ENCODE measurements at regions not wholly inside any gene's neighbourhood (a gene's known extent, or its start where the extent isn't known, plus 50 kb on each side); places are given as distances from the start of the nearest gene placed in this dataset.

GRCh38 chr12:104895415-104895814, 62.7 kb downstream of the SLC41A2 start:
- TF ChIP-seq CTCF (IDR thresholded peaks at IDR 0.05; ENCODE audit: low read depth, low read length) = no peak

DNA sequence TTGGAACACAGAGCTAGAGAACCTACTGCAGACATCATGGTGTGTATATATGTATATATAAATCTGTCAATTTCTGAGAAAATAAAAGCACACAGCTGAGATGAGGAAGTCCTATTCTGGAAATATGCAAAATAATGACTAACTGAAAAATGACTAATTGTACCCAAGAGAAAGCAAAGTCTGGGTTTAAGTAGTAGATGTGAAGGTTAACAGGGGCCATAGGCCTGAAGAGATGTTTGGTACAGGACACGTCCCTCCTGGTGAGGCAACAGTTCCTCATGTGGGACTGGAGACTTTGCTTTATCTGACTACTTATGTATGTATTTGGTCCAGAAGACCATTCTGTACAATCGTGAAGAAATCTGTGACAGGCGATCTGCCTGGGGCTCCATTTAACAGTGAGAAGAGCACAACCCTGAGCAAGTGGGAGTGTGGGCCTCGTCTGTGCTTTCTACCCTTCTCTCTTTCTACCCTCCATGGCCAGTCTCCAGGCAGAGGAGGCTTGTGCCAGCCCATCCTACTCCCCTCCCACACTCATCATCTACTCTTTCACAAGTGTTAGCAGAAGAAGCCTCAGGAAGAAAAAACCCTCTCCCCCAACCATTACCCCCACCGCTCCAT, 67.5 kb downstream of the SLC41A2 start:
- Histone ChIP-seq H3K27ac (no peak overlapping the region), H3K4me3 (no peak overlapping the region), H3K36me3 (no peaks in the 10 kb centered on the region), H3K27me3 (no peaks in the 10 kb centered on the region), H3K9me3 (ENCODE audit: low read depth) (peaks cover 3% of the 10 kb centered on the region), H3K4me1 (ENCODE audit: low read depth) (no peaks in the 10 kb centered on the region)
- no peak for DNase-seq (ENCODE audit: low read depth in 1 of 2, low spot score in 1 of 2)
- TF ChIP-seq CTCF (IDR thresholded peaks at IDR 0.05; ENCODE audit: low read depth, low read length) = no peak

More at GRCh38 chr12:104895415-104895814, 62.7 kb downstream of the SLC41A2 start:
- Histone ChIP-seq H3K4me3 (no peak overlapping the region), H3K27ac (no peak overlapping the region), H3K27me3 (no peaks in the 10 kb centered on the region), H3K4me1 (ENCODE audit: low read depth) (no peaks in the 10 kb centered on the region), H3K36me3 (no peaks in the 10 kb centered on the region), H3K9me3 (ENCODE audit: low read depth) (peaks cover 3% of the 10 kb centered on the region)
- DNase-seq (ENCODE audit: low read depth in 1 of 2, low spot score in 1 of 2) = no peak

GRCh38 chr12:104889735-104890134, 68.4 kb downstream of the SLC41A2 start:
- H3K4me3 ChIP-seq = no peak overlapping the region
- no peak for DNase-seq (ENCODE audit: low read depth in 1 of 2, low spot score in 1 of 2)
- no peaks in the 10 kb centered on the region for H3K9me3 ChIP-seq (ENCODE audit: low read depth)
- no peaks in the 10 kb centered on the region for H3K4me1 ChIP-seq (ENCODE audit: low read depth)
- no peak for TF ChIP-seq CTCF (IDR thresholded peaks at IDR 0.05; ENCODE audit: low read depth, low read length)
- H3K27ac ChIP-seq = no peak overlapping the region
- H3K36me3 ChIP-seq = no peaks in the 10 kb centered on the region
- no peaks in the 10 kb centered on the region for H3K27me3 ChIP-seq

DNA sequence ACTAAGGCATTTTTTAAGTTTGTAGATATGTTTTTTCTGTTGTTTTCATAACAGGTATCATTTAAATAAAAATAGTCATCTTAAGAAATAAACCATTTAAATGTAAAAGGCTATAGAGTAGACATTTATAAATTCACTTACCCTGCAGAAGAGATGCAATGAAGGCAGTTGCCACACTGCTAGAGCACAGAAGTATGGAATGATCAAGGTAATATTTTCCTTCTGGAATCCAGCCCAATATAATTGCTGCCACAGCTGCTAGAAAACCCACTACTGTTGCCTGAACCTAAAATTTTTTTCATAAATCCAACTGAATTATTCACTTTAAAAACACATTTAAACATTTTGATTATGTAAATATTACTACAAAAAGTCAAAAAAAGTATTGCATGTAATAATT, 69.2 kb downstream of the SLC41A2 start:
- Histone ChIP-seq H3K36me3 (no peaks in the 10 kb centered on the region), H3K4me3 (no peak overlapping the region), H3K9me3 (ENCODE audit: low read depth) (no peaks in the 10 kb centered on the region), H3K27me3 (no peaks in the 10 kb centered on the region), H3K27ac (no peak overlapping the region), H3K4me1 (ENCODE audit: low read depth) (no peaks in the 10 kb centered on the region)
- no peak for DNase-seq (ENCODE audit: low read depth in 1 of 2, low spot score in 1 of 2)
- no peak for TF ChIP-seq CTCF (IDR thresholded peaks at IDR 0.05; ENCODE audit: low read depth, low read length)

- no peak overlapping the region for H3K27ac ChIP-seq
- no peak overlapping the region for H3K4me3 ChIP-seq
- no peak for TF ChIP-seq CTCF (IDR thresholded peaks at IDR 0.05; ENCODE audit: low read depth, low read length)
- no peaks in the 10 kb centered on the region for H3K9me3 ChIP-seq (ENCODE audit: low read depth)
- H3K36me3 ChIP-seq = no peaks in the 10 kb centered on the region
- H3K27me3 ChIP-seq = no peaks in the 10 kb centered on the region
- H3K4me1 ChIP-seq (ENCODE audit: low read depth) = no peaks in the 10 kb centered on the region
- DNase-seq (ENCODE audit: low read depth in 1 of 2, low spot score in 1 of 2) = no peak
Observed at GRCh38 chr12:104888481-104888880, 69.6 kb downstream of the SLC41A2 start.

Measured in cardiac muscle cell (in vitro differentiated cells and primary cell).